GM19455 (cell line): ENCODE measurements at regions not wholly inside any gene's neighbourhood (a gene's known extent, or its start where the extent isn't known, plus 50 kb on each side); places are given as distances from the start of the nearest gene placed in this dataset.

ENCODE experiments used
- ATAC-seq: cut with Tn5 transposase; IDR thresholded peaks from one replicate; pipeline ENCODE4 v1.9.1; 2021; ENCODE audit not compliant: unreplicated experiment

DNA sequence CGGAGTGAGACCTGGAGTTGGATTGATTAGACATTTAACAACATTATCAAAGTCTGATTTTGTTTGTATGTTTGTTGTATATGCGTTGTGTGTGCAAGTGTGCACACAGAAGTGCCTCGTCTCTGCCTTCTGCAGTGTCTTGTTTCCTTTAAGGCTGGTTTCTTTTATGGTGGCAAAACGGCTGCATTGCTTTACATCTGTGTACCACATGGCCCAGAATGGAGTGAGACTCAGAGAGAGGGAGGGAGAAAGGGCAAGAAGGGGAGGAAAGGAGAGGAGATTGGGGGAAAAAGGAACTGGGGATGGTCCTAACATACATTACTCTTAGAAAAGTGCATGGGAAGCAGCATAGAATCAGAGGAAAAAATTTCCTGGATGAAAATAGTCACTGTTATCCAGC lies 99.7 kb upstream of the WLS start:
- no peak for ATAC-seq

DNA sequence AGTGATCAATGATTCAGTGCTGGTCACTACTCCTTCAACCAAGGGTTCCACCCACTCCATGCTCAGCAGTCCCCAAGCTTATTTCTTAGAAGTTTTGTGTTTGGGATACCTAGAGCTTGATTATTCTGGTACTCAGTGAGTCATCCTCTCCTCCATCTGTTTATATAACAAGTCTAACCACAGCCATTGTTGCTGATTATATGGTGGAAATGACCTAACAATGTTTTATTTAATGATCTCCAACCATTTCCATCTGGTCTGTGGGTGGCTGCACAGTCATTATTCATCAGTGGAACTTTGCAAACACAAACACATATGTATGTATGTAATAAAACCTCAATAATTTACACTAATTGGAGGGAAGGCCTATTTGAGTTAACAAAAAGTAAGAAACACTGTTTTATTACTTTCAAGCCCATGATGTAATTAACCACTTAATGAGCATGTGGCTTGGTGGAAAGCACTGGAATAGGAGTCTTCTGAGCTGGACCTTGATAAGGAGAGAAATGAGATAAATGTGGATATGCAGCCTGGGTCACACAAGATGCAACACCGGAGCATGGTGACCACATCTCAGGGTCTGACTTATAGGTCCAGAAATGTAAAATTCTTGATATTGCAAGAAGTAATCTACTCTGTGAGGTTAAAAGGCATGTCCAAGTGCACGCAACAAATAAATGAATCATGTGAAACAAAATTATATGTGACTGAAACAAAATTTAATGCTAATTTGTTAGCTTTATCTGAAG lies 99.0 kb upstream of the WLS start:
- ATAC-seq: no peak

DNA sequence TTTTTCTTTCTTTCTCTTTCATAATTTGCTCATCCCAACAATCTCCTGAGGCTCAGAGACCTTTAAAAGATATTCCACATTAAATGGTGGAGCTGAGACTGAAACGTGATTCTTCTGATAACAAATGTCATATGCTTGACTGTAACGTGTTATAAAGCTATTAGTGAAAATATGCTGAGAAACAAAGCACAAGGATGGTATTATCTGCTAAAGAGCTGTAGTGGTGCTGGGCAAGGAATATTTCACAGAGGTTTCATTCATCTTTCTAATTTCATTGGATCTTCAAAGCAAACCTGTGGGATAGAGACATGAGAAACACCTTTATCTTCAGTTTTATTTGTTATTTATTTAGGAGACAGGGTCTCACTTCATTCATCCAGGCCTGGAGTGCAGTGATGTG lies 98.1 kb upstream of the WLS start:
- ATAC-seq: no peak

DNA sequence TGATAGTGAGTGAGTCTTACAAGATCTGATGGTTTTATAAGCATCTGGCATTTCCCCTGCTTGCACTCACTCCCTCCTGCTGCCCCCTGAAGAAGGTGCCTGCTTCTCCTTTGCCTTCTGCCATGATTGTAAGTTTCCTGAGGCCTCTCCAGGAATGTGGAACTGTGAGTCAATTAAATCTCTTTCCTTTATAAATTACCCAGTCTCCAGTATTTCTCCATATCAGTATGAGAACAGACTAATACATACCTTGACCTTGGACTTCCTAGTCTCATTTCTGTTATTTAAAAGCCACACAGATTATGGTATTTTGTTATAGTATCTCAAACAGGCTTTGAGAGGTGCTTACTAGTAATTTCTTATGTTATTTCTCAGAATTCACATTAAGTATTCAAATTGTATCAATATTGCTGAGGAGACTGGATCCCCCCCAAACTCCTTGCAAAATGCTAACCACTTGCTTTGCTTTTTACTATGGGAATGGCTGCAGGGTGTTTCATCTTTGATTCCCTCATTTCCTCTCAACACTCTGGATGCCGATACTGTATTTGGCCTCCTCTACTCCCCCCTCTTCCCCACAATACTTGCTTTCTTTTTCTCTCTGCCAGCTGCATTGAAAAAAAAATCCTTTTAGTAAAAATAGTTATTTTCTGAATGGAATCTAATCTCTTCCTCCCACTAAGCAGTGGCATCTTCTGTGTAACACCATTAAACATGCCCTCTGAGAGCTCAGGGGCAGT lies 96.9 kb upstream of the WLS start:
- ATAC-seq: no peak

DNA sequence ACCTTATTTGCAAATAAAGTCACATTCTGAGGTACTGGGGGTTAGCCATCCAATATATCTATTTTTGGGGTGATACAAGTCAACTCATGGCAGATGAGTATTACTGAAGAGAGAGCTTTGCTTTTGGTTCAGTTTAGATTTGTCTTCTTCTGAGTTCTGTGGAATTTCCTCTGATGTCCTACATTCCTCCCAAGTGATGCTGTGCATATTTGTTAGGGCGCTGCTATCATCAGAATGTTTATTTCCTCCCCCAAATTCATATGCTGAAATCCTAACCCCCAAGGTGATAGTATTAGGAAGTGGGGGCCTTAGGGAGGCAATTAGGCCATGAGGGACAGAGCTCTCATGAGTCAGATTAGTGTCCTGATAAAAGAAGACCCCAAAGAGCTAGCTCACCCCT lies 96.2 kb upstream of the WLS start:
- no peak for ATAC-seq

DNA sequence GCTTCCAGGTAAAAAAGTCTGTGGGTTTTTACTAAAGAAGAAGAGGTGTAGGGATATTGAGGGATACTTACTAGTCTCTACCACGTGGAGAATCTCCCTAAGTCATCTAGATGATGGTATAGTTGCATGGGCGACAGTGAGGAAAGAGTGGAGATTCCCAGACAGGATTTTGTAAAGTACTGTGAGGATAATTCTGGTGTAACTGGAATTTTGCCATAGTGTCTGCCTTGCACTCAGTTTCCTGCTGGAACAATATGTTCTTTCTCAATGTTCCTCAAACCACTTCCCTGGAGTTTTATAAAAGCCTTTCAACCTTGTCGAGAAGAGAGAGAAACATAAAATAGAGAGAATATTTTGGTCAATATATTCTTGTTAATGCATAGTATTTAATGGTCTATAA lies 95.1 kb upstream of the WLS start:
- no peak for ATAC-seq

DNA sequence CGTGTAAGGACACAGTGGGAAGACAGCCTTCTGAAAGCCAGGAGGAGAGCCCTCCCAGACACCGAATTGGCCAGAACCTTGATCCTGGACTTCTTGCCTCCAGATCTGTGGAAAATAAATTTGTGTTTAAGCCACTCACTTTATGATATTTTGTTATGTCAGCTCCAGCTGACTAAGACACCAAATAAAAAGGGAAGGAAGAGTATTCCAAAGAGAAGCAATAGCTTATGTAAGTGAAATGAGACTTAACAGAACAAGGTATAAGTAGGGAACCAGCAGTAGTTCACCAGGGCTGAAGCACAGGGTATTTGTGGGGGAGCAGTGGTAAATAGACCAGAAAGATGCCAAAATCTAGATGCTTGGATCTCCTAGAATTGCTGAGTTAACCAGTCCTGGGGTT lies 94.2 kb upstream of the WLS start:
- no peak for ATAC-seq

DNA sequence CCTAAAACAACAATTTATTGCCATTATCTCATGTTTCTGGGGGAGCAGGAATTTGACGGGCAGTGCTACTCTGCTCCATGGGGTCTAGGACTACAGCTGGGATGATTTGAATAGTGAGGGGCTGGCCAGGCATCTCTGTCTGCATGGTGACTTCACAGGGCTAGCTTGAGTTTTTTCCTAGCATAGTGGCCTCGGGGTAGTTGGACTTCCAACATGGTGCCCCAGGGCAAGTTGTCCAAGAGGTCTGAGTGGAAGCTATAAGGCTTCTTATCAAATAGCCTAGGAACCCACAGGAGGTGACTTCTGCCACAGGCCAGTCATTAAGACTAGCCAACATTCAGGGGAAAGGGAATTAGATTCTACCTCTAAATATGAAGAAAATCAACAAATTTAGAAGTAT lies 92.0 kb upstream of the WLS start:
- ATAC-seq: no peak

DNA sequence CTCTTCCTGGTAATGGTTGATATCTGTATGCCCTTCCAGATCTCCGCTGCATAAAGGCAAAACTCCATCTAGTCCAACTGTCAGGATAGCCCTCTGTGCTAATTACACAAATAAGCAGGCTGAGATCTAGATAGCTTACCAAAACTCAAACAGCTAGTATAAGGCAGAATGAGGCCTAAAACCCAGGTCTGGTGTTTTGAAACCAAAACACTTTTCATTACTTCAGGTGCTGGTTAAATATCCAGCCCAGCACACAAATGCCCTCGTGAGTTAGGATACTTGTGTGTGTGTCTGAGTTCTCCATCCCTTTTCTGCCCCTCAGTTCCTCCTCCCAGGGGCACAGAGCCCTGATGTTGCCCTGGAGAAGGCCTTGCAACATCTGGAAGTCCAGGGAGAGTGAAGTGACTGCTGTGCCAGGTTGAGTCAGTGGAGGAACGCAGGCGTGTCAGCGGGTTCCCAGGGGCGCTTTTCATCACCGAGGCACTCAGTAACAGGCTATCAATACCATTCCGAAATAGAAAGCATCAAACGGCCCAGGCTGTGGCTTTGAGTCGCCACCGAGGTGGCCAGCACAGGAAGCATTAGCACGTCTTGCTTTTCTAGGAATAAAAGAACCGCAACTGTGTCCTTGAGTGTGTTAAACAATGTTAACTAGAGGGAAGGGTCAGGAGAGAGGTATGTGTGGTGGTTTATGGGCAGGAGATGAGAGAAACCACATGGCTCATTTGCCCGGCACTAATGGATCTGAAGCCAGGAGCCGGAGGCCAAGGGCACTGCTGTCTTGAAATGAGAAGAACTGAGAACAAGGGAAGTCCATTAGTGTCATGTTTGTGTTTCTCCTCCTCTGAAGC lies 90.7 kb upstream of the WLS start:
- ATAC-seq: no peak

DNA sequence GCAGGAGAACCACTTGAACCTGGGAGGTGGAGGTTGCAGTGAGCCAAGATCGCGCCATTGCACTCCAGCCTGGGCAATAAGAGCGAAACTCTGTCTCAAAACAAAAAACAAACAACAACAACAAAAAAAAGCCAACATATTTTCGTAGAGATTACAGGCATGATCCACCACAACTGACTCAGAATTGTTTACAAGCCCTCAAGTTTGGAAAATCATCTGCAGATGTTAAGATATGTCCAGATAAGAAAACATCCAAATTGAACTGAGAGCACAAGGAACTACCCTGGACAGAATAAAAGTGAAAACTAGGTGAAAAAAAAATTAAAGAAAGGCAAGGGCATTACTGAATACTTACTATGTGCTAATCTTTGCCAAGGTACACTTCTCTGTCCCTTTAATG lies 89.8 kb upstream of the WLS start:
- no peak for ATAC-seq

DNA sequence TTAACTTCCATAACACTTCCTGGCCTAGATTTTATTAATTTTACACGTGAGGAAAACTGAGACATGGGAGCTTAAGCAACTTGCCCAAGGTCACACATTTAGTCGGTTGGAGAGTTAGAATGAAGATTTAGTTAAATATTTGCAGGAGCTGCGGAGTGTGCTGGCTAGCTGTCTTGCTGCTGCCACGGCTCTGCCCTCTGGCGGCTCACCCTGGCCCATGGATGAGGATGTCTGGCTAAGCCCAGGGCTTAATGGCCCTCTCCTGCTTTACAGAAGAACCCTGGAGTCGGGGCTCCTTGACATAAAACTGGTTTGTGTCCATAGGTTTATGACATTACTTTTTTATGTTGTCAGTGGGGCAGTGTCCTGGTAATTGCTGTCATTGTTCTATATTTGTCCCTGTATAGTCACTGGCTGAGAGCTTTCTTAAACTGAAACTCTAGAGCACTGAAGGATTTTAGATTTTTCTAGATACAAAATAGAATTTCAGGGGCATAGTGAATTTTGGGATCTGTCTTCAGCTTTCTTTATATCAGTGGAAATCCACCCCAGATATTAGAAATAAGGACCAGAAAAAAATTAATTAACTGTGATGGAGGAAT lies 88.9 kb upstream of the WLS start:
- ATAC-seq: no peak

DNA sequence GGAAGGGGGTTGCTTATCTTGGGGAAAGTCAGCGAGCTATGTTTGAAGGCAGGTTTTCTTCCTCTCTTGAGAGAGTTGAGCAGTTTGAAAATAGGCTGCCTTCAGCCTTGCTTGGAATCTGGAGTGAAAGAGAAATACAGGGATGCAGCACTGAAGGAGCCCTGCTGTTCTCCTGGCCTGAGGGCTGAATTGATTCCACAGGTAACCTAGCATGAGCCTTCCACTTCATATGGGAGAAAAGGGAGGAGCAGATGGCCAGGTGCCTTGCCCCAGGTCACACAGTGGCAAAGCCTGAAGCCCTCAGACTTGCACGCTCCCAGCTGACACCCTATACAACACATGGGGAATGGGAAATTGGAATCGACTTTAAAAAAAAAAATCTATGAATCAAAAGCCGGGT lies 88.0 kb upstream of the WLS start:
- no peak for ATAC-seq

DNA sequence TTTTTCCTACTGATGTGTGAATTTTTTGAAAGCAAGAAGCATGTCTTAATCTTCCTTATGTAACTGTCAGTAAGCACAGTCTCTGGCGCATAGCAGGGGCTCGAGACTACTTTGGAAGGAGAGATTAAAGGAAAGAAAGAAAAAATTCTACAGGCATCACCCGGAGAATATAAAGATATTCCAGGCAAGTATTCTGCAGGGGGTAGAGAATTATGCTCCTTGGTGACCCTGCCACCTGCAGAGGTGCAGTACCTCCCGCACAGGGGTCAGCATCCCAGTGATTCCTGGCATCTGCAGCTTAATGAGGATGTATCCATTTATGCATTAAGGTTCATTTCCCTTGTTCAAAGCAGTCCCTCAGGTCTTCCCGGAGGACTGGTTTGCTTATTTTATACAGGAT lies 87.6 kb upstream of the WLS start:
- ATAC-seq: no peak

DNA sequence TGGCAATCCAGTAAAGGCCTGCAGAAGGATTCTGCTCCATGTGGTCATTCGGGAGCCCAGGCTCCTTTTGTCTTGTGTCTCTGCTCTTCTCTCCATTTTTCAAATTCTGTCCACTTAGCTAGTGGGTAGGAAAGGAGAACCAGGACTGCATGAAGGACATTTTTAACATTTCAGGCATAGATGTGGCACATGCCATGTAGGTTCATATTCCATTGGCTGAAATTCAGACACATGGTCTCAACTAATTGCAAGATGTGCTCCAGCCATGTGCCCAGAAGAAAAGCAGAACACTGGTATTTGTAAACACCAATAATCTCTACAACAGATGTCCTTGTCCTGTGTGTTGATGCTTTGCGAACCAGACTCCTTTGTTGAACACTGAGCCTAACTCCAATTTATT lies 85.2 kb upstream of the WLS start:
- no peak for ATAC-seq

DNA sequence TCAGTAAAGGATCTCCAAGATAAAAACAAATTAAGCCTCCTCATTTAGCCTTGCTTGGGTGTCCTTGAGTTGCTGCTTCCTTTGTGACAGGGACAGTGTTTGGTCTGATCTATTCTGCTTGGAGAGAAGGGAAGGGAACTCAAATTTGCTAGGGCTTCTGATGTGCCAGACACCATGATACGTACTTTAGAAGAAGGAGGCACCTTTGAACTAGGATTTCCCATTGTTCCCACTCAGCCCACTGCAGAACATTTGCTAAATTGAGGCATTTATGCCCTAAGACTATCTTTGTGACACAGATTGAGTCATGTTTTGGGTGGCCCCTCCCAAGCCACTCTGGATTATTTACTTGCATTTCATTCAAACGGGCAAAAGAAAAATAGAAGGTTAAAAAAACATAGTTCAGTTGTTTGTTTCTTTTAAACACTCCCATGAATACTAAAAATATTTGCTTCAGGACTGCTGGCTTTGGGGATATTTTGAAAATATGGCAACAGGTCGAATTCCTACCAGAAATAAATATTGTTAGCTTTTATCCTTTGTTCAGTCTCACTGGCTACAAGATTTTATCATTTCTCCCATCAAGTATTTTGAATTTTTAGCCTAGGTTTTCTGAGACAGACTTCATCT lies 81.9 kb upstream of the WLS start:
- no peak for ATAC-seq

DNA sequence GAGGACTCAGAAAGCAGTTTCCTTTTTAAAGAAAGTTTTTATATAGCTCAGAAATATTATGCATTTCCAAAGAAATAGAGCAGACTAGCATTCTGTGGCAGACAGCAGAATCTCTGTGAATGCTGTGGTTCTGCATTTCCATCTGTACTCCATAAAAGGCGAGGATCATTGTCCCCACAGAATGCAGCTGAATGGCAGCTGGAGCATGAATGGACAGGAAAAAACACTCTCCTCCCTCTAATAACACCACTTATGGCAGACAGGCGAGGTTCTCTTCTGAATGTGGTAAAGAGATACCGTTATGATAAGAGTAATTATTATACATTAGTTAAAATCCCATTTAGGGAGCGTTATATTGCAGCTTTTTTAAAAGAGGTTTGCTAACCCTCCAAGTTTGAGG lies 81.4 kb upstream of the WLS start:
- no peak for ATAC-seq

DNA sequence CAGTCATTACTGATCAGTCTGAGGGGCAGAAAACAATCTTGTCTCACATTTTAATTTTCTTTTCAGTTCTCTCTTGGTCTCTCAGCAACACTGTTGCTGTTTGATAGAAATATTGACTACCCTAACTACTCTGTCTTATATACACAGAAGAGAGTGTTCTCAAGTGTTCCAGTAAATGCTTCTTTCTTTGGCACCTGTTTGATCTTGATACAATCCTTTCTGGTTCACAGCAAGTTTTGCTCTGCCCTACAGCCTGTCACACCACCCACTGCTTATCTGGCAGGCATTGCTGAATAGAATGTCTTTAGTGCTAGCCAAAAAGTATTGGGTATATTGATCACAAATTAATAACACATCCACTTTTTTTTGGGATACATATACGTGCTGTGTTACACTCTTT lies 75.7 kb upstream of the WLS start:
- ATAC-seq: no peak

DNA sequence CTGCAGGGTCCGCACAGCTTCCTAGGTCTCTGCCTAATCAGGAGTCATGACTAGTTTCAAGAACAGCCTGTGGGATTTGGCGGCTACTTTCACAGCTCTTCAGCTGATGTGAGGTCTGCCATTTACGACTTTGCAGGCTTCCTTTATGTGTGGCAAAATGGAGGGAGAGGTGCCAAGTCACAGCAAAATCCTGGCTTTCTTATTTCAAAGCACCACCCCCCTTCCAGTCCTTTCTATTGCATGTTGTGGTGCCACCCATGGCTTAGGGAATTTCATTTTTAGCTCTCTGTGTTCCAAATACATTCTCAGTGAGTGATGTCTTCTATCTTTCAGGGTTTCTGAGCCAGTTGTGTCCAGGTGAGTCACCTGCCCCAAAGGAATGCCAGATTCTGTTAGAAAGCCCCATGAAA lies 75.1 kb upstream of the WLS start:
- ATAC-seq: no peak

DNA sequence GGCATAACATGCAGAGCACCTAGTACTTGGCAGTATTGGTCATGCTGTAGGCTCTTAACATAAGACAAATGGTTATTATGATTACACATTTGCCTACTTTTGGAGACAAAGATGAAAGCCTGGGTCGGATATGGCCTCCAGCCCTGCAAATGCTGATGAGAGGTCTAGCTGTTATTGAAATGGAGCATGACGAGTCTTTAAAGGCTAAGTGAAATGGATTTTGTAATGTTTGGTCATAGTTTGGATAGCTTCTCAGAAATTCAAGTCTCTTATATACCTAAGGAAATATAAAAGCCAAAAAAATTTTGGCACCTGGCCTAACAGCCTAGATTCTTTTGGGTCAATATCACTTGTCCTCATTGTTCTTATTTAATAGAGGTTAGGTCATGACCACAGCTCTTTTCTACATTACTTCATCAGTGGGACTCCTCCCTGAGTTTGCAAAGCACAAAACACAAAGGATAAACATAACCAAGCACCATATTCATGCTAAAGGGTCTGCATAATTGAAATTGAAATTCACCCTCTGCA lies 69.2 kb upstream of the WLS start:
- ATAC-seq: no peak

DNA sequence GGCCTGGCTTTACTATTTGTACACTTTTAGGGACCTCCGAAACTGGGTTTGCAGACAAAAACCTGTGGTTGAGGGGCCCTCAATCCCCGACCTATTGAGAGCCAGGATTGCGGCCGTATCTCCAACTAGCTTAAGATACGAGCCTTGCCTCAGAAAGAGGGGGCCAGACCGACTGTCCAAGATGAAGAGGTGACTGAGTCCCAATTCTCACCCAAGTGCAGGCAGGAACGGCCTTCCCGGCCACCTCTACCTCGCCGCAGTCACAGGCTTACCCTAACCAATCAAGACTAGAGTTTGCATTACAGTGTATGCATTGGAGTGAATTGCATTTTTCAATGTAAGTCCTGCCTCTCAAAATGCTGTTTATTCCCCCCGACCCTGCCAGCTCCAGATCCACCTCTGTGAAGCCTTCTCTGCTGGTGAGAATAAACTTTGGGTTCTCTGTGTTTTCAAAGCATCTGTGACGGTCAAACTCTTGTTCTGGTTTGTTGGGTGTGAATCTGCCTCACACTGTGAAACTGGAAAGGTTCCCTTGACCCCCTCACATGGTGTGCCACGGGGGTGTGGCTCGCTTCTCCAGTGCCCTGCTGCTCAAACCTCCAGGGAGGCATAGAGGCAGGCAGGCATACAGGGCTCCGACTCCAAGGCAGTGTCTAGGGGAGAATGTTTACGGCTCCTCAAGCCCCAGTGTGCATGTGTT lies 62.2 kb upstream of the WLS start:
- no peak for ATAC-seq
